ENCODE measurements at regions not wholly inside any gene's neighbourhood (a gene's known extent, or its start where the extent isn't known, plus 50 kb on each side); places are given as distances from the start of the nearest gene placed in this dataset.

DNA sequence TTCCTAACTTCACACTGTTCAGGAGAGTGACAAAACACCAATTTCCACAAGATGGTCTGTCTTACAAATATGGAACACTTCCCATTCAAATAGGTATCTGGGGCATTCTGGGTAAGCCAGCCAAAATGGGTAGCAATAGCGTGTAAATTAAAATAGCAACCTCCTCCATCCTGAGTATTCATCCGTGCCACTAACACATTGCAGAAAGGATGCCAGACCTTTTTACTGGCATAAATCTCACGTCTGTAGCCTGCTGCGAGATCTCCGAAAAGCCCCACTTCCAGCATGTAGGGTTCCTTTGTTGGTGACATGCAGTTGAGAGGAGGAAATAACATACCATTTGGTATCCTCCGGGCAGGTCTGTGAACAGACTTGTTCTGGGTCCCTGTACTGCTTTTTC is 52.7 kb upstream of the RAI2 start:
- DNase-seq (ENCODE audit: extremely low read depth in 1 of 4, low spot score in 3 of 4) (no peak), FAIRE-seq (no peak), ATAC-seq (no peak)
- H3K4me1 ChIP-seq (replicated peaks in 1 of 2; ENCODE audit: control insufficient read depth in 2 of 2, insufficient read depth in 2 of 2, low read length in 2 of 2) = no peaks in the 10 kb centered on the region
- no peak overlapping the region for H3K4me3 ChIP-seq
- no TSS peak for BruUV-seq (replicated peaks)
- H3K27me3 ChIP-seq (ENCODE audit: control insufficient read depth in 2 of 2, insufficient read depth in 2 of 2, low read length in 2 of 2) = no peaks in the 10 kb centered on the region; a peak in 2 of 5 replicates
- H3K36me3 ChIP-seq (ENCODE audit: control insufficient read depth, insufficient read depth, low read length) = no peaks in the 10 kb centered on the region
- H3K4me2 ChIP-seq (ENCODE audit: insufficient read depth, low read length) = no peak overlapping the region
- no peaks in the 10 kb centered on the region for H3K9me1 ChIP-seq (ENCODE audit: control insufficient read depth, insufficient read depth, low read length)
- H2AFZ ChIP-seq (ENCODE audit: low read depth, low read length) = no peak overlapping the region
- no peaks in the 10 kb centered on the region for H3K79me2 ChIP-seq (ENCODE audit: control insufficient read depth, insufficient read depth, low read length)
- H4K20me1 ChIP-seq (replicated peaks; ENCODE audit: control insufficient read depth, insufficient read depth, low read length) = no peaks in the 10 kb centered on the region
- ChIA-PET POLR2A (no interaction called here), CTCF (ENCODE audit: low intra/inter-chr PET ratio) (no interaction called here)
- 4% methylated on average over 6 of the region's 6 CpGs for WGBS (ENCODE audit: insufficient coverage, low coverage, missing lambda C conversion rate)
- no peaks in the 10 kb centered on the region for H3K9me3 ChIP-seq (replicated peaks; ENCODE audit: control insufficient read depth, insufficient read depth, low read depth, low read length)
- no peak overlapping the region for H3K9ac ChIP-seq (ENCODE audit: insufficient read depth in 1 of 2, low read depth in 2 of 2, low read length in 2 of 2)
- H3K27ac ChIP-seq (ENCODE audit: extremely low read depth, low read depth, low read length) = no peak overlapping the region
- in situ Hi-C loops (cut with MboI) = no loop called here
- intact Hi-C loops (cut with micrococcal nuclease) = no loop called here
- TF ChIP-seq ZEB2 (IDR thresholded peaks at IDR 0.05) (no peak), YY1 (IDR thresholded peaks at IDR 0.05; ENCODE audit: borderline replicate concordance in 1 of 3, control insufficient read depth in 1 of 3, extremely low read depth in 1 of 3, insufficient read depth in 3 of 3, insufficient read length in 1 of 3, insufficient replicate concordance in 2 of 3, low read depth in 1 of 3, low read length in 2 of 3) (no peak), RBM14 (IDR thresholded peaks at IDR 0.05; ENCODE audit: borderline replicate concordance, insufficient read depth, low read depth, low read length) (no peak), EGR1 (conservative IDR thresholded peaks at IDR 0.05) (no peak), TEAD2 (tag; IDR thresholded peaks at IDR 0.05) (no peak), MYBL2 (IDR thresholded peaks at IDR 0.05; ENCODE audit: low read depth) (no peak), MYBL2 (CRISPR knock-in tag; IDR thresholded peaks at IDR 0.05; ENCODE audit: borderline replicate concordance) (no peak), ATF1 (CRISPR knock-in tag; IDR thresholded peaks at IDR 0.05) (no peak), ATF1 (tag; IDR thresholded peaks at IDR 0.05) (no peak), SMC3 (conservative IDR thresholded peaks at IDR 0.05; ENCODE audit: insufficient read depth, low read depth, low read length) (no peak), KAT7 (CRISPR knock-in tag; IDR thresholded peaks at IDR 0.05; ENCODE audit: borderline replicate concordance) (no peak)
- TF ChIP-seq, protein P1, sequence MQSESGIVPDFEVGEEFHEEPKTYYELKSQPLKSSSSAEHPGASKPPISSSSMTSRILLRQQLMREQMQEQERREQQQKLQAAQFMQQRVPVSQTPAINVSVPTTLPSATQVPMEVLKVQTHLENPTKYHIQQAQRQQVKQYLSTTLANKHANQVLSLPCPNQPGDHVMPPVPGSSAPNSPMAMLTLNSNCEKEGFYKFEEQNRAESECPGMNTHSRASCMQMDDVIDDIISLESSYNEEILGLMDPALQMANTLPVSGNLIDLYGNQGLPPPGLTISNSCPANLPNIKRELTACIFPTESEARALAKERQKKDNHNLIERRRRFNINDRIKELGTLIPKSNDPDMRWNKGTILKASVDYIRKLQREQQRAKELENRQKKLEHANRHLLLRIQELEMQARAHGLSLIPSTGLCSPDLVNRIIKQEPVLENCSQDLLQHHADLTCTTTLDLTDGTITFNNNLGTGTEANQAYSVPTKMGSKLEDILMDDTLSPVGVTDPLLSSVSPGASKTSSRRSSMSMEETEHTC (IDR thresholded peaks at IDR 0.05) = no peak
- TF ChIP-seq, protein P2, sequence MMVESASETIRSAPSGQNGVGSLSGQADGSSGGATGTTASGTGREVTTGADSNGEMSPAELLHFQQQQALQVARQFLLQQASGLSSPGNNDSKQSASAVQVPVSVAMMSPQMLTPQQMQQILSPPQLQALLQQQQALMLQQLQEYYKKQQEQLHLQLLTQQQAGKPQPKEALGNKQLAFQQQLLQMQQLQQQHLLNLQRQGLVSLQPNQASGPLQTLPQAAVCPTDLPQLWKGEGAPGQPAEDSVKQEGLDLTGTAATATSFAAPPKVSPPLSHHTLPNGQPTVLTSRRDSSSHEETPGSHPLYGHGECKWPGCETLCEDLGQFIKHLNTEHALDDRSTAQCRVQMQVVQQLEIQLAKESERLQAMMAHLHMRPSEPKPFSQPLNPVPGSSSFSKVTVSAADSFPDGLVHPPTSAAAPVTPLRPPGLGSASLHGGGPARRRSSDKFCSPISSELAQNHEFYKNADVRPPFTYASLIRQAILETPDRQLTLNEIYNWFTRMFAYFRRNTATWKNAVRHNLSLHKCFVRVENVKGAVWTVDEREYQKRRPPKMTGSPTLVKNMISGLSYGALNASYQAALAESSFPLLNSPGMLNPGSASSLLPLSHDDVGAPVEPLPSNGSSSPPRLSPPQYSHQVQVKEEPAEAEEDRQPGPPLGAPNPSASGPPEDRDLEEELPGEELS (CRISPR knock-in tag; IDR thresholded peaks at IDR 0.05; ENCODE audit: borderline replicate concordance) = no peak
- TF ChIP-seq, protein P3, sequence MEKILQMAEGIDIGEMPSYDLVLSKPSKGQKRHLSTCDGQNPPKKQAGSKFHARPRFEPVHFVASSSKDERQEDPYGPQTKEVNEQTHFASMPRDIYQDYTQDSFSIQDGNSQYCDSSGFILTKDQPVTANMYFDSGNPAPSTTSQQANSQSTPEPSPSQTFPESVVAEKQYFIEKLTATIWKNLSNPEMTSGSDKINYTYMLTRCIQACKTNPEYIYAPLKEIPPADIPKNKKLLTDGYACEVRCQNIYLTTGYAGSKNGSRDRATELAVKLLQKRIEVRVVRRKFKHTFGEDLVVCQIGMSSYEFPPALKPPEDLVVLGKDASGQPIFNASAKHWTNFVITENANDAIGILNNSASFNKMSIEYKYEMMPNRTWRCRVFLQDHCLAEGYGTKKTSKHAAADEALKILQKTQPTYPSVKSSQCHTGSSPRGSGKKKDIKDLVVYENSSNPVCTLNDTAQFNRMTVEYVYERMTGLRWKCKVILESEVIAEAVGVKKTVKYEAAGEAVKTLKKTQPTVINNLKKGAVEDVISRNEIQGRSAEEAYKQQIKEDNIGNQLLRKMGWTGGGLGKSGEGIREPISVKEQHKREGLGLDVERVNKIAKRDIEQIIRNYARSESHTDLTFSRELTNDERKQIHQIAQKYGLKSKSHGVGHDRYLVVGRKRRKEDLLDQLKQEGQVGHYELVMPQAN (IDR thresholded peaks at IDR 0.05; ENCODE audit: borderline replicate concordance) = no peak
- TF ChIP-seq, protein P4, sequence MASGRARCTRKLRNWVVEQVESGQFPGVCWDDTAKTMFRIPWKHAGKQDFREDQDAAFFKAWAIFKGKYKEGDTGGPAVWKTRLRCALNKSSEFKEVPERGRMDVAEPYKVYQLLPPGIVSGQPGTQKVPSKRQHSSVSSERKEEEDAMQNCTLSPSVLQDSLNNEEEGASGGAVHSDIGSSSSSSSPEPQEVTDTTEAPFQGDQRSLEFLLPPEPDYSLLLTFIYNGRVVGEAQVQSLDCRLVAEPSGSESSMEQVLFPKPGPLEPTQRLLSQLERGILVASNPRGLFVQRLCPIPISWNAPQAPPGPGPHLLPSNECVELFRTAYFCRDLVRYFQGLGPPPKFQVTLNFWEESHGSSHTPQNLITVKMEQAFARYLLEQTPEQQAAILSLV (tag; IDR thresholded peaks at IDR 0.05) = no peak

Measured in K562 (cell line).